Retinal pigment epithelial cell (primary cell): ENCODE measurements at regions not wholly inside any gene's neighbourhood (a gene's known extent, or its start where the extent isn't known, plus 50 kb on each side); places are given as distances from the start of the nearest gene placed in this dataset.
A peak's percentile ranks its signal among the peaks of the same experiment; 100 is the strongest.

Source experiments
- DNase-seq: peaks from one replicate; pipeline ENCODE4 v3.0.0-alpha.2; 2010; ENCODE audit warnings: low read depth
- H3K4me3 ChIP-seq: 2 replicates; pipeline ENCODE4 v1.5.1; 2011; ENCODE audit warnings: mild to moderate bottlenecking, low read length, control low read depth, moderate library complexity
- CTCF ChIP-seq: conservative IDR thresholded peaks from 2 replicates; pipeline ENCODE4 v1.5.1; 2011; ENCODE audit warnings: low read depth, low read length, control low read depth, inconsistent platforms

- H3K4me3 ChIP-seq = no peak overlapping the region
- no peak for TF ChIP-seq CTCF
- DNase-seq = no peak
These were observed 87.9 kb upstream of the FLRT2 start for GRCh38 chr14:85441909-85442643.

- TF ChIP-seq CTCF = no peak
- H3K4me3 ChIP-seq = no peak overlapping the region
- no peak for DNase-seq
These were observed 86.9 kb upstream of the FLRT2 start for GRCh38 chr14:85442996-85443395.

DNA sequence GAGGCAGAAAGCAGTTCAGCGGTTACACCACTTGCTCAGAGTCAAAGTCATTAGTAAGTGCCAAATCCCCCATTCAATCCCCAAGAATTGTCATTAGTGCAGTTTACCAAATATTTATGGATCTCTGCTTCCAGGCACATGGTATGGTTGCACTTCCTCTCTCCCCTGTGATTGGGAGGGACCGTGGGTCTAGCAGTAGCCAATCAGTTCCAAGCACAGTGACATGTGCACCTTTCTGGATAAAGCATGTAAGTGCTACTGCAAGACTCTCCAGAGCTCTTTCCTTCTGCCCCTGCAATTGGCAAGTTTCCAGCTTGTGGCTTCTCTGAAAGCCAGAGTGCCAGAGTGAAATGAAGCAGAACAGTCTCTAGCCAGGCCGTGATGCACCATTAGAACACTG, 85.3 kb upstream of the FLRT2 start:
- TF ChIP-seq CTCF = no peak
- peak; percentile 58 for DNase-seq
- no peak overlapping the region for H3K4me3 ChIP-seq

DNA sequence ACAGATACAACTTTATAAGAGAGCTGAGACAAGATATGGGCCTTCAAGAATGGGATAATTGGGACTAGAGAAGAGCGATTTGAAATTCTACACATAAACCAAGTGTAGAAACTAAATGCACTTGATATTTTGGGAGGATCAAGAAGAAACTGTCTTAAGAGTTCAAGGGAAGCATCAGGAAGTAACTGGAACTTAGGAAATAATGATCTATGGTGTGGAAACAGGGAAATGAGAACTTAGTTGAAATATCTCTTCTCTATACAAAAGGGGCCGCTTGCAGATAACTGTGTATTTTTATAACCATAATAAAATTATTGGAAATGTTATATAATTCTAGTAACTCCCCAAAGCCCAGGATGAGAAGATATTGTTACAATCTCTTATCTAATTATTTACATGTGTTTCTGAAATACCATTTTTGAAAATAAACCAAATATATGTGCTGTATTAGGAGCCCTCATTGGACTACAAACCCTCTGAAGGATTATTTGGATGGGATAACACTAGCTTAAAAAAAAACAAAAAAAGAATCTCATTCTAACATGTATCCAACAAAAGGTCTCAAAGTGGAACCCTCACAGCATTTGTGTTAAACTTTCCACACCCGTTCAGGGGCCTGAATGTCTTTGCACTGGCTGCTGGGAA, 84.7 kb upstream of the FLRT2 start:
- no peak for DNase-seq
- H3K4me3 ChIP-seq = no peak overlapping the region
- no peak for TF ChIP-seq CTCF

GRCh38 chr14:85447883-85448282, 82.1 kb upstream of the FLRT2 start:
- no peak overlapping the region for H3K4me3 ChIP-seq
- DNase-seq = no peak
- no peak for TF ChIP-seq CTCF

DNA sequence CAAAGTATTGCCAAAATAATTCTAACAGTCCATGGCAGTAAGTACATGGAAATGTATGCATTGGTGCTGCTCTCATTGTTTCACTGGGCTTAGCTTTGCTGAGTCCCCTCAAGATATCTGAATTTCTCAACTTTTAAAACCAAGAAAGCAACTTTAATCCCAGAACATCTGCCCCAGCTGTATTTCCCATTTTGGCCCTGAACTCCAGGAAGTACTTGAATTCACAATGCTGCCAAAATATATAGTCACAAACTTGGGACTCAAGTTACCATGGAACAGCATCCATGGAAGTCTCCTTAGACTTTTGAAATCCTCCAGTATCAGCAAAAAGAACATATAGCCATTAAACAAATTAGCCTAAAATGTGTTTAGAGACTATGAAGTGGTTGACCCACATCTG, 78.5 kb upstream of the FLRT2 start:
- no peak for DNase-seq
- no peak for TF ChIP-seq CTCF
- no peak overlapping the region for H3K4me3 ChIP-seq
